Adrenal gland (tissue), 9 donors: ENCODE measurements at regions not wholly inside any gene's neighbourhood (a gene's known extent, or its start where the extent isn't known, plus 50 kb on each side); places are given as distances from the start of the nearest gene placed in this dataset.

Experiments used
- DNase-seq, 7 donors: peaks; one replicate each; pipeline ENCODE4 v3.0.0-alpha.2; 2019 to 2020
- H3K27ac ChIP-seq, 5 donors: fragments of 200-600 bp; sonication (generic) in 4 of 5; 1 replicate in 3 of 5; 2 replicates in 2 of 5; pipeline versions ENCODE4 v1.5.1 to v1.8.0; 2016 to 2020; ENCODE audit warnings: mild to moderate bottlenecking in 1 of 5
- H3K27me3 ChIP-seq: fragments of 200-600 bp; 2 replicates; pipeline ENCODE4 v1.8.0; 2021
- H3K36me3 ChIP-seq, 2 donors: fragments of 200-600 bp; replicated peaks in 1 of 2; 1 replicate in 1 of 2; 2 replicates in 1 of 2; pipeline versions ENCODE4 v1.5.1 to v1.8.0; 2018 to 2022
- H3K4me1 ChIP-seq, 2 donors: fragments of 200-600 bp; replicated peaks in 1 of 2; 1 replicate in 1 of 2; 2 replicates in 1 of 2; pipeline versions ENCODE4 v1.5.1 to v1.8.0; 2018 to 2021
- H3K4me3 ChIP-seq, 4 donors: fragments of 200-600 bp; sonication (generic) in 3 of 4; one replicate each; pipeline ENCODE4 v1.5.1; 2016 to 2018
- H3K9me3 ChIP-seq, 3 donors: fragments of 200-600 bp; sonication (generic) in 1 of 3; replicated peaks in 1 of 3; 1 replicate in 2 of 3; 2 replicates in 1 of 3; pipeline versions ENCODE4 v1.5.1 to v1.8.0; 2016 to 2021
- CTCF ChIP-seq, 6 experiments: fragments of 450-650 bp in 4 of 6; fragments of 200-600 bp in 2 of 6; sonication (generic) in 1 of 6; IDR thresholded peaks; 1 replicate in 5 of 6; 2 replicates in 1 of 6; pipeline versions ENCODE4 v1.5.1 to v1.8.0; 2016 to 2021; ENCODE audit warnings: antibody characterized with exemption in 6 of 6, mild to moderate bottlenecking in 2 of 6, moderate library complexity in 1 of 6
- POLR2A ChIP-seq, 2 donors: fragments of 450-650 bp; IDR thresholded peaks; one replicate each; pipeline ENCODE4 v1.6.1; 2017; ENCODE audit warnings: antibody characterized with exemption in 2 of 2, mild to moderate bottlenecking in 2 of 2, moderate library complexity in 1 of 2
- WGBS, 4 donors: extraction: QIAGEN DNeasy Blood & Tissue Kit in 2 of 4; methylation state at CpG; one replicate each; pipeline versions ENCODE4 v1.1.5 to v1.1.7; 2013 to 2017; 5-methylcytosine and 5-hydroxymethylcytosine counted together
- intact Hi-C, 2 donors: fragments of 100-400 bp; cut with DNase I; formaldehyde crosslinking; loops; one replicate each; pipeline versions ENCODE4 v1.14.1 to v1.15.0; 2022 to 2023
- donor health status: healthy with polysubstance abuse.
- donor health status: Bipolar disorder and iron deficiency.
- donor health status: DM: yes; HTN: yes; CAD: no.
- donor health status: DM: no; HTN: no; CAD: no.
- donor health status: DM: no; HTN: no; CAD: no.

DNA sequence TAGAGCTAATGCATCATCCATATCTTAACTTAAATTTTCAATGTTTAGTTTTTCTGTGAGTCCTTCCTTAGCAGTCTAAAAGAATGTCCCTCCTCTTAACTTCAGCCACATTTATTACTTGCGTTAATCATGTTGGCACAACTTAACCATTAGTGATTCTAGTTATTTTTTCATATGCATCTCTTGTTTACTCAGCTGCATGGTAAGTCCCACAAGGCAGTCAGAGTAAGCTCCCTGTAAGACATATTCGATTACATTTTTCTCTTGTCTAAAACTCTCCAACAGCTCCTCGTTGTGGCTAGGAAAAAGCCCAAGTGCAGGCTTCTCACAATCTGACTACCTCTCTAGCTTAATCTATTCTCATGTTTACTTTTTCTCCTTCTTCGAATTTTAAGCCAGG is 2045.3 kb upstream of the PIK3C3 start:
- 40 to 46% (median 45%) methylated on average over 4 of the region's 4 CpGs for WGBS, 4 donors

DNA sequence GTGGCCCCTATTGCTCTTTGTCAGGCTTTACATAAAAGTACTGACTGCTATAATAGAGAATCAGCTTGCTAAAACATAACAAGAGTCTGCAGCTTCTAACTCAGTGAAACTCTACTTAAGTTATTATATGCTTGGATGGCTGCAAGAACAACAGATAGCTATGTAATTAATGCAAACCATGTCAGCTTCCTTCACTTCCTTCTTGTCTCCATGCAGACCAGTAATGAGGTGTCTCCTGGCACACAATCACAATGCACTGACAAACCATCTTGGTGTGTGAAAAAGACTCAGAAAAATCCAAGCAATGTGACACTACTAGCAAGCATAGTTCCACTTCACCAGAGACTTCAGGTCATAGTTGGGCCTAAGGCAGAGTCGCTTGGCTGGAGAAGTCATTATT is 2068.9 kb upstream of the PIK3C3 start:
- H3K9me3 ChIP-seq, result no peaks in the 10 kb centered on the region
- H3K36me3 ChIP-seq, result no peaks in the 10 kb centered on the region
- H3K4me3 ChIP-seq, result no peak overlapping the region
- WGBS, 4 donors, result 50 to 78% (median 71%) methylated on average over 1 of the region's 1 CpG
- no peak overlapping the region for H3K27ac ChIP-seq
- no peaks in the 10 kb centered on the region for H3K4me1 ChIP-seq
- no peak for DNase-seq
- intact Hi-C loops, result no loop called here
- TF ChIP-seq CTCF (IDR thresholded peaks at IDR 0.05) (no peak), POLR2A (IDR thresholded peaks at IDR 0.05) (no peak)
- no peaks in the 10 kb centered on the region for H3K27me3 ChIP-seq

More for the DNA sequence above, 2045.3 kb upstream of the PIK3C3 start:
- no peak for DNase-seq
- H3K27me3 ChIP-seq, result no peaks in the 10 kb centered on the region
- TF ChIP-seq CTCF (IDR thresholded peaks at IDR 0.05) (no peak), POLR2A (IDR thresholded peaks at IDR 0.05) (no peak)
- intact Hi-C loops, result no loop called here
- H3K36me3 ChIP-seq, result no peaks in the 10 kb centered on the region
- H3K27ac ChIP-seq, result no peak overlapping the region
- no peaks in the 10 kb centered on the region for H3K9me3 ChIP-seq
- no peaks in the 10 kb centered on the region for H3K4me1 ChIP-seq
- no peak overlapping the region for H3K4me3 ChIP-seq

- WGBS, 4 donors, result 73 to 83% (median 77%) methylated on average over 1 of the region's 1 CpG
- no peaks in the 10 kb centered on the region for H3K36me3 ChIP-seq
- intact Hi-C loops, result no loop called here
- no peaks in the 10 kb centered on the region for H3K9me3 ChIP-seq
- H3K27me3 ChIP-seq, result no peaks in the 10 kb centered on the region
- no peak for TF ChIP-seq POLR2A (IDR thresholded peaks at IDR 0.05)
- TF ChIP-seq CTCF (IDR thresholded peaks at IDR 0.05), result no peak
- H3K27ac ChIP-seq, result no peak overlapping the region
- no peaks in the 10 kb centered on the region for H3K4me1 ChIP-seq
- no peak for DNase-seq
- H3K4me3 ChIP-seq, result no peak overlapping the region
Observed at GRCh38 chr18:39872651-39873050, 2082.4 kb upstream of the PIK3C3 start.

DNA sequence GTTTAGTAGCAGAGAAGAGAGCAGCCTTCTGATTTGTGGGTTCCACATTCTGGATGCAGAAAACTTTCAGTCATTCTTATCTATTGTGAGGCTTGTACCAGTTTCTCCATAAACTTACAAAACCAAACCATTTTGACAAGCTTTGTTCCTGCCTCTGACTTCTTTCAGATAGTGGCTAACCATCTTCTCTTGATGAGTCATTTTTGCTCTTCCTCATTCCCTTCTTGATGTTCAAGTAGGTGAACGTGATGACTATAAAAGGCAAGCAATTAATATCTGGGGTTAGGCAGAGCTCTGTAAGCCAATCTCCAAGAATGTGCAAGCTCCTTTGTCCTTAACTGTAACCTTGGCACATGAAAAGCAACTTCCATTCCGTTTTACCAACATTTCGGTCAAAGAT is 2083.1 kb upstream of the PIK3C3 start:
- WGBS, 4 donors, result 65 to 73% (median 67%) methylated on average over 3 of the region's 3 CpGs
- TF ChIP-seq POLR2A (IDR thresholded peaks at IDR 0.05) (no peak), CTCF (IDR thresholded peaks at IDR 0.05) (no peak)
- no peak overlapping the region for H3K4me3 ChIP-seq
- no peak overlapping the region for H3K27ac ChIP-seq
- H3K36me3 ChIP-seq, result no peaks in the 10 kb centered on the region
- DNase-seq, result no peak
- no peaks in the 10 kb centered on the region for H3K4me1 ChIP-seq
- intact Hi-C loops, result no loop called here
- H3K9me3 ChIP-seq, result no peaks in the 10 kb centered on the region
- H3K27me3 ChIP-seq, result no peaks in the 10 kb centered on the region
